KMS-11 (cell line): ENCODE measurements at regions not wholly inside any gene's neighbourhood (a gene's known extent, or its start where the extent isn't known, plus 50 kb on each side); places are given as distances from the start of the nearest gene placed in this dataset.

Experiments
- H2AFZ ChIP-seq: fragments of 200-600 bp; sonication (generic); 2 replicates; pipeline ENCODE4 v1.6.1; 2016; ENCODE audit warnings: antibody characterized with exemption, mixed run types, low read depth
- H3K27ac ChIP-seq: fragments of 200-600 bp; sonication (generic); 2 replicates; pipeline ENCODE4 v1.6.1; 2016; ENCODE audit warnings: mild to moderate bottlenecking, mixed run types
- H3K27me3 ChIP-seq: fragments of 200-600 bp; sonication (generic); 2 replicates; pipeline ENCODE4 v1.6.1; 2017; ENCODE audit warnings: mild to moderate bottlenecking, low read depth, mixed run types, moderate library complexity; ENCODE audit not compliant: insufficient read depth
- H3K36me3 ChIP-seq: fragments of 200-600 bp; sonication (generic); 2 replicates; pipeline ENCODE4 v1.6.1; 2017; ENCODE audit warnings: mild to moderate bottlenecking, mixed run types; ENCODE audit not compliant: insufficient read depth
- H3K4me1 ChIP-seq: fragments of 200-600 bp; sonication (generic); 2 replicates; pipeline ENCODE4 v1.6.1; 2016; ENCODE audit warnings: mild to moderate bottlenecking, low read depth, mixed run types; ENCODE audit not compliant: poor library complexity, severe bottlenecking
- H3K4me2 ChIP-seq: fragments of 200-600 bp; sonication (generic); 2 replicates; pipeline ENCODE4 v1.7.0; 2016; ENCODE audit warnings: mild to moderate bottlenecking, mixed run types
- H3K4me3 ChIP-seq: fragments of 200-600 bp; sonication (generic); IDR thresholded peaks from 2 replicates; pipeline ENCODE4 v1.6.1; 2017; ENCODE audit warnings: low read depth, low read length, mixed read lengths; ENCODE audit not compliant: insufficient read depth
- H3K79me2 ChIP-seq: fragments of 200-600 bp; sonication (generic); 2 replicates; pipeline ENCODE4 v1.6.1; 2016; ENCODE audit warnings: low read depth, mixed run types; ENCODE audit not compliant: insufficient read depth
- H3K9ac ChIP-seq: fragments of 200-600 bp; sonication (generic); 2 replicates; pipeline ENCODE4 v1.6.1; 2016; ENCODE audit warnings: mild to moderate bottlenecking, mixed run types
- H4K20me1 ChIP-seq: fragments of 200-600 bp; sonication (generic); 2 replicates; pipeline ENCODE4 v1.6.1; 2016; ENCODE audit warnings: mild to moderate bottlenecking, mixed run types; ENCODE audit not compliant: insufficient read depth
- TF ChIP-seq, protein P1 (sequence below): fragments of 200-600 bp; sonication (generic); conservative IDR thresholded peaks from 2 replicates; pipeline ENCODE4 v1.6.1; 2017; ENCODE audit warnings: low read depth, mild to moderate bottlenecking, antibody characterized with exemption, low read length, moderate library complexity, mixed read lengths

DNA sequence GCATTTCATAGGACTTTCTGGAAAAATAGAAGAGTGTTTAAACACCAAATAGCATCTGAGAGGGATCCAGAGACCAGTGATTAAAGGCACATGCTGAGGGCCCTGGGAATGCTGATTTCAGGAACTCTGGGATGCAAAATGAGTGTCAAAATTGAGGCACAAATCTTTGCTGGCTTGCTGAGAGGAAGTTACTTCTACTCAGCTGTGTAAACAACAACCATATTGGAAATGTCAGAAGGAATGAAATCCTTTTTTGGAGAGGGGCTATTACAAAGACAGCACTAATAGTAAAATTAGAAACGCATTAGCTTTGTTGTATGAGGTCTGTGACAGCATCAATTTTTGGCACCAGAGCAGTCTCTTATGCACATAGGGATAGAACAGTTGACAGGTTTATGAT is 267.8 kb upstream of the RAG2 start:
- TF ChIP-seq, protein P1, sequence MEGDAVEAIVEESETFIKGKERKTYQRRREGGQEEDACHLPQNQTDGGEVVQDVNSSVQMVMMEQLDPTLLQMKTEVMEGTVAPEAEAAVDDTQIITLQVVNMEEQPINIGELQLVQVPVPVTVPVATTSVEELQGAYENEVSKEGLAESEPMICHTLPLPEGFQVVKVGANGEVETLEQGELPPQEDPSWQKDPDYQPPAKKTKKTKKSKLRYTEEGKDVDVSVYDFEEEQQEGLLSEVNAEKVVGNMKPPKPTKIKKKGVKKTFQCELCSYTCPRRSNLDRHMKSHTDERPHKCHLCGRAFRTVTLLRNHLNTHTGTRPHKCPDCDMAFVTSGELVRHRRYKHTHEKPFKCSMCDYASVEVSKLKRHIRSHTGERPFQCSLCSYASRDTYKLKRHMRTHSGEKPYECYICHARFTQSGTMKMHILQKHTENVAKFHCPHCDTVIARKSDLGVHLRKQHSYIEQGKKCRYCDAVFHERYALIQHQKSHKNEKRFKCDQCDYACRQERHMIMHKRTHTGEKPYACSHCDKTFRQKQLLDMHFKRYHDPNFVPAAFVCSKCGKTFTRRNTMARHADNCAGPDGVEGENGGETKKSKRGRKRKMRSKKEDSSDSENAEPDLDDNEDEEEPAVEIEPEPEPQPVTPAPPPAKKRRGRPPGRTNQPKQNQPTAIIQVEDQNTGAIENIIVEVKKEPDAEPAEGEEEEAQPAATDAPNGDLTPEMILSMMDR: no peak
- no peaks in the 10 kb centered on the region for H3K27me3 ChIP-seq
- no peak overlapping the region for H3K4me3 ChIP-seq
- no peak overlapping the region for H3K27ac ChIP-seq
- H3K79me2 ChIP-seq: no peaks in the 10 kb centered on the region
- H4K20me1 ChIP-seq: no peaks in the 10 kb centered on the region
- no peaks in the 10 kb centered on the region for H3K36me3 ChIP-seq
- H3K4me1 ChIP-seq: no peaks in the 10 kb centered on the region
- no peak overlapping the region for H2AFZ ChIP-seq
- no peak overlapping the region for H3K9ac ChIP-seq
- no peak overlapping the region for H3K4me2 ChIP-seq

DNA sequence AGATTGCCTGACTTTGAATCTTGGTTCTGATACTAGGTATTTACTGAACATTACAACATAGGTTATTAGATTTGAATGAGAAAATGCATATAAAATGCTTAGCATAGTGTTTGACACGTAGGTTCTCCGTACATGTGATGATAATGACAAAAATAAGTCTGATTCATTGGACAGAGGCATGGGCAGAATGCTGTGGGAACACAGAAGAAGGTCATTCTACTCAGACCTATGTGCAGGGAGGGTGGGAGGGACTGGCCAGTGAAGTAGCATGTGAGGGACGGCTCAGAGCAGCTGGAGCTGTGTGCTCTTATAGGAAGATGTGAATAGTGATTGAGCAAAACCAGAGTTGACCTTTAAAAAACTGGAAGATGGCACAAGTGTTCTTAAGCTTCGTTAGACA is 256.8 kb upstream of the RAG2 start:
- H3K27ac ChIP-seq: no peak overlapping the region
- no peaks in the 10 kb centered on the region for H4K20me1 ChIP-seq
- TF ChIP-seq, protein P1: no peak

GRCh38 chr11:36848660-36849059 is 250.6 kb upstream of the RAG2 start:
- Histone ChIP-seq H3K4me3 (no peak overlapping the region), H3K4me2 (no peak overlapping the region), H3K79me2 (no peaks in the 10 kb centered on the region), H3K36me3 (no peaks in the 10 kb centered on the region), H3K9ac (no peak overlapping the region), H2AFZ (no peak overlapping the region), H4K20me1 (no peaks in the 10 kb centered on the region), H3K27me3 (no peaks in the 10 kb centered on the region), H3K4me1 (no peaks in the 10 kb centered on the region), H3K27ac (no peak overlapping the region)
- TF ChIP-seq, protein P1: no peak

More for the DNA sequence above, 256.8 kb upstream of the RAG2 start:
- no peaks in the 10 kb centered on the region for H3K4me1 ChIP-seq
- H3K4me2 ChIP-seq: no peak overlapping the region
- no peak overlapping the region for H3K9ac ChIP-seq
- no peaks in the 10 kb centered on the region for H3K79me2 ChIP-seq
- H3K4me3 ChIP-seq: no peak overlapping the region
- H2AFZ ChIP-seq: no peak overlapping the region
- no peaks in the 10 kb centered on the region for H3K27me3 ChIP-seq
- no peaks in the 10 kb centered on the region for H3K36me3 ChIP-seq

GRCh38 chr11:36840378-36840777 is 242.3 kb upstream of the RAG2 start:
- H2AFZ ChIP-seq: no peak overlapping the region
- TF ChIP-seq, protein P1: no peak
- no peak overlapping the region for H3K27ac ChIP-seq
- no peaks in the 10 kb centered on the region for H3K4me1 ChIP-seq
- no peaks in the 10 kb centered on the region for H3K27me3 ChIP-seq
- H3K36me3 ChIP-seq: no peaks in the 10 kb centered on the region
- no peak overlapping the region for H3K9ac ChIP-seq
- no peak overlapping the region for H3K4me3 ChIP-seq
- H4K20me1 ChIP-seq: no peaks in the 10 kb centered on the region
- H3K79me2 ChIP-seq: no peaks in the 10 kb centered on the region
- no peak overlapping the region for H3K4me2 ChIP-seq
